GM21515 (cell line): ENCODE measurements at regions not wholly inside any gene's neighbourhood (a gene's known extent, or its start where the extent isn't known, plus 50 kb on each side); places are given as distances from the start of the nearest gene placed in this dataset.

ENCODE experiments used
- ATAC-seq: cut with Tn5 transposase; IDR thresholded peaks from one replicate; pipeline ENCODE4 v1.9.1; 2021; ENCODE audit not compliant: unreplicated experiment

- ATAC-seq, result no peak
Observed at GRCh38 chr5:119789406-119790117, 160.2 kb downstream of the FAM170A start.

- ATAC-seq, result no peak
Observed at GRCh38 chr5:119792161-119792799, 162.9 kb downstream of the FAM170A start.

GRCh38 chr5:119795768-119796167 lies 166.4 kb downstream of the FAM170A start:
- no peak for ATAC-seq

- no peak for ATAC-seq
Observed at GRCh38 chr5:119801570-119801969, 172.2 kb downstream of the FAM170A start.

- ATAC-seq, result no peak
Observed at GRCh38 chr5:119808024-119808423, 178.7 kb downstream of the FAM170A start.

- no peak for ATAC-seq
Observed at GRCh38 chr5:119808474-119808873, 179.1 kb downstream of the FAM170A start.

GRCh38 chr5:119810217-119810616 lies 180.9 kb downstream of the FAM170A start:
- no peak for ATAC-seq

- ATAC-seq, result no peak
Observed at GRCh38 chr5:119811458-119811857, 182.1 kb downstream of the FAM170A start.

GRCh38 chr5:119814655-119815054 lies 185.3 kb downstream of the FAM170A start:
- no peak for ATAC-seq

GRCh38 chr5:119816055-119816454 lies 186.7 kb downstream of the FAM170A start:
- ATAC-seq, result no peak

GRCh38 chr5:119820016-119820415 lies 190.7 kb downstream of the FAM170A start:
- no peak for ATAC-seq

GRCh38 chr5:119820608-119821007 lies 191.2 kb downstream of the FAM170A start:
- no peak for ATAC-seq

GRCh38 chr5:119828541-119828940 lies 199.2 kb downstream of the FAM170A start:
- ATAC-seq, result no peak

- no peak for ATAC-seq
Observed at GRCh38 chr5:119829341-119829740, 200.0 kb downstream of the FAM170A start.

GRCh38 chr5:119833176-119833575 lies 203.8 kb downstream of the FAM170A start:
- no peak for ATAC-seq

GRCh38 chr5:119840175-119840574 lies 210.8 kb downstream of the FAM170A start:
- ATAC-seq, result no peak

GRCh38 chr5:119852140-119852539 lies 222.8 kb downstream of the FAM170A start:
- ATAC-seq, result no peak

- ATAC-seq, result no peak
Observed at GRCh38 chr5:119860463-119860862, 231.1 kb downstream of the FAM170A start.

- ATAC-seq, result no peak
Observed at GRCh38 chr5:119862619-119863018, 233.3 kb downstream of the FAM170A start.

GRCh38 chr5:119864286-119864685 lies 234.9 kb downstream of the FAM170A start:
- no peak for ATAC-seq

- ATAC-seq, result no peak
Observed at GRCh38 chr5:119873611-119874010, 244.3 kb downstream of the FAM170A start.

GRCh38 chr5:119876522-119876921 lies 247.2 kb downstream of the FAM170A start:
- no peak for ATAC-seq

- ATAC-seq, result no peak
Observed at GRCh38 chr5:119878712-119879111, 249.4 kb downstream of the FAM170A start.
